ENCODE measurements at regions not wholly inside any gene's neighbourhood (a gene's known extent, or its start where the extent isn't known, plus 50 kb on each side); places are given as distances from the start of the nearest gene placed in this dataset.

DNA sequence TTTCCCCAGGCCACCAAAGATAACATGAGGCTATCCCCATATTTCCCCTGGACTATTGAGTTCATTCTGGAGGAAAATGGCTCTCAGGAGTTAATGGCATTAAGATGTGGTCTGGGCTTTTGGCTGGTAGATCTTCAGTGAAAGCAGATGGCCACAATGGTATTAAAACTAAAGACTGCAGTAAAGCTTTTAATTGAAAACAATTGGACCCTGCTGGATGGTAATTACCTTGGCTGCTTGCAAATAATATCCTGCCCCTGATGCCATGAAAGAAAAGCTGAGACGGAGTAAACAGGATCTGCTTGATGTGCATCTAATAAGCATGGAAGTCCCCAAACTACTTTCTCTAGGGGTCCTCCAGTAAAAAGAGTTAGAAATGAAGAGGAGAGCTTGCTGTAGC, 255.8 kb downstream of the QKI start:
- ATAC-seq (ENCODE audit: poor library complexity) (no peak), DNase-seq (no peak)
- H3K4me3 Mint-ChIP-seq, result no peak overlapping the region
- H3K36me3 ChIP-seq (ENCODE audit: insufficient read depth, low read length), result no peaks in the 10 kb centered on the region
- intact Hi-C loops (cut with DNase I, micrococcal nuclease), result no loop called here
- H3K27me3 Mint-ChIP-seq, result peaks cover 1% of the 10 kb centered on the region
- peaks cover 13% of the 10 kb centered on the region for H3K4me1 ChIP-seq (ENCODE audit: insufficient read depth, low read length)
- ChIA-PET CTCF (no interaction called here), POLR2A (no interaction called here)
- peaks cover 0 to 10% of the 10 kb centered on the region in 2 experiments for H3K9me3 ChIP-seq (ENCODE audit: control insufficient read depth in 1 of 2, insufficient read depth in 1 of 2, low read length in 2 of 2)
- no peaks in the 10 kb centered on the region for H3K36me3 Mint-ChIP-seq (ENCODE audit: low read depth)
- H3K4me1 Mint-ChIP-seq (ENCODE audit: low read depth), result peaks cover 8% of the 10 kb centered on the region
- H3K4me3 ChIP-seq (ENCODE audit: low read length), result no peak overlapping the region
- no peak overlapping the region for H3K27ac ChIP-seq (ENCODE audit: low read depth in 1 of 2, low read length in 2 of 2)
- no peaks in the 10 kb centered on the region for H3K27me3 ChIP-seq (ENCODE audit: control insufficient read depth in 1 of 2, insufficient read depth in 2 of 2, low read length in 2 of 2)
- TF ChIP-seq, protein P1, sequence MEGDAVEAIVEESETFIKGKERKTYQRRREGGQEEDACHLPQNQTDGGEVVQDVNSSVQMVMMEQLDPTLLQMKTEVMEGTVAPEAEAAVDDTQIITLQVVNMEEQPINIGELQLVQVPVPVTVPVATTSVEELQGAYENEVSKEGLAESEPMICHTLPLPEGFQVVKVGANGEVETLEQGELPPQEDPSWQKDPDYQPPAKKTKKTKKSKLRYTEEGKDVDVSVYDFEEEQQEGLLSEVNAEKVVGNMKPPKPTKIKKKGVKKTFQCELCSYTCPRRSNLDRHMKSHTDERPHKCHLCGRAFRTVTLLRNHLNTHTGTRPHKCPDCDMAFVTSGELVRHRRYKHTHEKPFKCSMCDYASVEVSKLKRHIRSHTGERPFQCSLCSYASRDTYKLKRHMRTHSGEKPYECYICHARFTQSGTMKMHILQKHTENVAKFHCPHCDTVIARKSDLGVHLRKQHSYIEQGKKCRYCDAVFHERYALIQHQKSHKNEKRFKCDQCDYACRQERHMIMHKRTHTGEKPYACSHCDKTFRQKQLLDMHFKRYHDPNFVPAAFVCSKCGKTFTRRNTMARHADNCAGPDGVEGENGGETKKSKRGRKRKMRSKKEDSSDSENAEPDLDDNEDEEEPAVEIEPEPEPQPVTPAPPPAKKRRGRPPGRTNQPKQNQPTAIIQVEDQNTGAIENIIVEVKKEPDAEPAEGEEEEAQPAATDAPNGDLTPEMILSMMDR (IDR thresholded peaks at IDR 0.05), result no peak
- H3K9me3 Mint-ChIP-seq, result no peaks in the 10 kb centered on the region
- no peak overlapping the region for H3K27ac Mint-ChIP-seq

DNA sequence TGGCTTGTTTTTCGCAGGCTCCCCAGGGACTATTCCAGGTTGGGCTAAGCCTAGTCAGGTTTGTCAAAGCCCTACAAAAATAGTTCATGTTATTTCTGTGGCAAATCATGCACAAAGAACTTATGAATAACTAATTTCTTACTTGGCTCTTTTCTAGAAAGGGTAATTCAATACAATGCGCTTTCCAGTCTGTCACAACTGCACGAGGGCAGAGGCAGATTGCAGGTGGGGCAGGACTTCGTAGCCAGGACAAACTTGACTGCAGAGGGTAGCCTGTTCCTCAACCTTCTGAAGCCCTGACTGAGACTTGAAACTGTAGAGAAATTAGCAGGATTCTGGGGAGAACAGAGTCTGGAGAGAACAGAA, 253.5 kb downstream of the QKI start:
- CTCF ChIA-PET, result no interaction called here
- POLR2A ChIA-PET, result no interaction called here
- H3K27ac ChIP-seq (ENCODE audit: low read depth in 1 of 2, low read length in 2 of 2), result no peak overlapping the region
- no peak overlapping the region for H3K4me3 ChIP-seq (ENCODE audit: low read length)
- Mint-ChIP-seq H3K27me3 (peaks cover 8% of the 10 kb centered on the region), H3K4me3 (no peak overlapping the region), H3K9me3 (no peaks in the 10 kb centered on the region), H3K36me3 (ENCODE audit: low read depth) (no peaks in the 10 kb centered on the region), H3K27ac (no peak overlapping the region), H3K4me1 (ENCODE audit: low read depth) (peaks cover 8% of the 10 kb centered on the region)
- peaks cover 0 to 10% of the 10 kb centered on the region in 2 experiments for H3K9me3 ChIP-seq (ENCODE audit: control insufficient read depth in 1 of 2, insufficient read depth in 1 of 2, low read length in 2 of 2)
- ATAC-seq (ENCODE audit: poor library complexity) (no peak), DNase-seq (peak in 1 of 14 experiments; percentile 5)
- TF ChIP-seq, protein P1 (IDR thresholded peaks at IDR 0.05), result no peak
- H3K36me3 ChIP-seq (ENCODE audit: insufficient read depth, low read length), result no peaks in the 10 kb centered on the region
- no peaks in the 10 kb centered on the region for H3K27me3 ChIP-seq (ENCODE audit: control insufficient read depth in 1 of 2, insufficient read depth in 2 of 2, low read length in 2 of 2)
- intact Hi-C loops (cut with DNase I, micrococcal nuclease), result no loop called here
- H3K4me1 ChIP-seq (ENCODE audit: insufficient read depth, low read length), result peaks cover 13% of the 10 kb centered on the region

DNA sequence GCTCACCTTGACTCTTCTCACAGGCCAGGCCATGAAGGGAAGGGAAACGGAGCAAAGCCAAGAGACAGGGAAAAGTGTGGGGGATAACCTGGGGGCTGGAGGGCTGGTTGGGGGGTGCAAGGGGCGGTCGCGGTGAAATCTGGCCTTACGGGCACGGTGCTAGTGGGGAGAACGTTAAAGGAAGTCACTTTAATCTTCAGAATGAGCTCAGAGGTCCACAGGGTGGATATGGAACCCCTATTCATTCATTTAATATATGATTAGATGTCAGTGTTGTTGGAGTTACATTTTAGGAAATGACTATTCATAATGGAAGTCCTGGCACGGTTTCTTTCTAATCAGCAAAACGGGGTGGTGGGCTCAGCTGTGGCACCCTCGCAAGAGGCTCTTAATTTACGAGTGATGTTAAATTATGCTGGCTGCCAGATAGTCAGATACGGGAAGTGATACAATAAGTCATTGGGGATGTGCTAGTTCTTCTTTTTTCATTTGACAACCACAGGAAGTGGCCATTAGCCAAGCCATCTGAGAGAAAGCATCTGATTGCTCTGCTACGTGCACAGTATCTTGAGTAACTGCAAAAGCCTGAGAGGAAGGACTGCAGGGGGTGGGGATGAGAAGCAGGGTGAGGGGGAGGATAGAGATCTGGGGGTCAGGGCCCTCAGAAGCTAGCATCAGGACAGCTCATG, 253.0 kb downstream of the QKI start:
- ChIA-PET CTCF (no interaction called here), POLR2A (no interaction called here)
- intact Hi-C loops (cut with DNase I, micrococcal nuclease), result no loop called here
- Mint-ChIP-seq H3K27ac (no peak overlapping the region), H3K36me3 (ENCODE audit: low read depth) (no peaks in the 10 kb centered on the region), H3K9me3 (no peaks in the 10 kb centered on the region), H3K4me1 (ENCODE audit: low read depth) (peaks cover 8% of the 10 kb centered on the region), H3K4me3 (no peak overlapping the region), H3K27me3 (peaks cover 9% of the 10 kb centered on the region)
- peak in 4 of 14 experiments; percentile 5 to 59 (median 54) for DNase-seq
- Histone ChIP-seq H3K9me3 (ENCODE audit: control insufficient read depth in 1 of 2, insufficient read depth in 1 of 2, low read length in 2 of 2) (peaks cover 0 to 10% of the 10 kb centered on the region in 2 experiments), H3K4me1 (ENCODE audit: insufficient read depth, low read length) (peaks cover 13% of the 10 kb centered on the region), H3K36me3 (ENCODE audit: insufficient read depth, low read length) (no peaks in the 10 kb centered on the region), H3K27me3 (ENCODE audit: control insufficient read depth in 1 of 2, insufficient read depth in 2 of 2, low read length in 2 of 2) (no peaks in the 10 kb centered on the region), H3K4me3 (ENCODE audit: low read length) (no peak overlapping the region), H3K27ac (ENCODE audit: low read depth in 1 of 2, low read length in 2 of 2) (no peak overlapping the region)
- TF ChIP-seq, protein P1 (IDR thresholded peaks at IDR 0.05), result no peak
- peak; percentile 17 for ATAC-seq (ENCODE audit: poor library complexity)

Measured in CD4-positive, alpha-beta T cell (primary cell).